Neural progenitor cell (in vitro differentiated cells): ENCODE measurements at regions not wholly inside any gene's neighbourhood (a gene's known extent, or its start where the extent isn't known, plus 50 kb on each side); places are given as distances from the start of the nearest gene placed in this dataset.

Experiments
- CTCF ChIP-seq: fragments of 200-600 bp; sonication (generic); IDR thresholded peaks from 2 replicates; pipeline ENCODE4 v1.5.1; 2017; ENCODE audit warnings: antibody characterized with exemption, mild to moderate bottlenecking
- EZH2phosphoT487 ChIP-seq: fragments of 200-600 bp; sonication (generic); IDR thresholded peaks from 2 replicates; pipeline ENCODE4 v1.6.1; 2017; ENCODE audit warnings: antibody characterized with exemption

- TF ChIP-seq CTCF (no peak), EZH2phosphoT487 (no peak)
Observed at GRCh38 chr1:166484471-166484870, 317.7 kb upstream of the FAM78B start.
